ENCODE measurements at regions not wholly inside any gene's neighbourhood (a gene's known extent, or its start where the extent isn't known, plus 50 kb on each side); places are given as distances from the start of the nearest gene placed in this dataset.

GRCh38 chr16:62596584-62596983 lies 560.3 kb upstream of the CDH8 start:
- Histone ChIP-seq H3K9ac (ENCODE audit: low read depth, low read length) (no peak overlapping the region), H3K36me3 (ENCODE audit: insufficient read depth, low read length) (no peaks in the 10 kb centered on the region), H3K4me3 (ENCODE audit: low read length) (no peak overlapping the region), H3K4me1 (ENCODE audit: control insufficient read depth, insufficient read depth, low read length) (no peaks in the 10 kb centered on the region), H3K9me3 (replicated peaks; ENCODE audit: low read length) (no peaks in the 10 kb centered on the region), H3K4me2 (ENCODE audit: low read length) (no peak overlapping the region), H3K27me3 (ENCODE audit: control insufficient read depth, insufficient read depth, low read length) (no peaks in the 10 kb centered on the region)

- no peak overlapping the region for H3K4me2 ChIP-seq (ENCODE audit: low read length)
These were observed 559.9 kb upstream of the CDH8 start for GRCh38 chr16:62596125-62596524.

DNA sequence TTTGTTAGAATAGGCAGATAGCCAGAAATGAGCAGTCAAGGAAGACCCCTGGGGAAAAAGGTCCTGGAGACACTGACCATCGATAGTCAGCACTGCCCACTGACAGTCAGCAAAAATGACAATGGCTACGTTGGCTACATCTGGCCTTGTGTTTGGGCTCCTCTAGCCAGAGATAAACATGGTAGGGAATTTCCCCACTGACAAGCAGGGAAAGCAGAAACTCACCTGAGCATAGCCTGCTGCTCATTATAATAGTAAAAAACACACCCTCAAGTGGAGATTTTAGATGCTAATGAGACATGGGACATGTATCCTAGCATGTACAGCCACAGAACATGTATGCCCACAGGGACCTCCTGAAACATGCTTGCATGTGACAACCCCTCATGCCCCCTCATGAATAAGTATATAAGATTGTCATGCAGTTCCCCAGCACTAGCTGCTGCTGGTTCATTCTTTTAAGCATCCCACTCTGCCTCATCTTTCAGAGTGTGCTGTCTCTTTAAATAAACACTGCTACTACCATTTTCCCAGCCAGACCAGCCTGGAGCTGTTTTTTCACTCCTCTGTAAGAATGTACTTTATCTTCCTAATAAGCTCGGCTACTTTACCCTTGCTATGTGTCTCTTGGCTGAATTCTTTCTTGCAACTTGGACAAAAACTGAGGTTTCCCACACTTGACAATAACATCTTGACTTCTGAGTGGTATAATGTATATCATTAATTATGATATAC lies 550.1 kb upstream of the CDH8 start:
- H3K36me3 ChIP-seq (ENCODE audit: insufficient read depth, low read length) = no peaks in the 10 kb centered on the region
- H3K9me3 ChIP-seq (replicated peaks; ENCODE audit: low read length) = peaks cover 6% of the 10 kb centered on the region
- H3K27me3 ChIP-seq (ENCODE audit: control insufficient read depth, insufficient read depth, low read length) = no peaks in the 10 kb centered on the region
- no peak overlapping the region for H3K4me3 ChIP-seq (ENCODE audit: low read length)
- H3K4me1 ChIP-seq (ENCODE audit: control insufficient read depth, insufficient read depth, low read length) = no peaks in the 10 kb centered on the region
- no peak overlapping the region for H3K4me2 ChIP-seq (ENCODE audit: low read length)
- no peak overlapping the region for H3K9ac ChIP-seq (ENCODE audit: low read depth, low read length)

More at GRCh38 chr16:62596125-62596524, 559.9 kb upstream of the CDH8 start:
- Histone ChIP-seq H3K36me3 (ENCODE audit: insufficient read depth, low read length) (no peaks in the 10 kb centered on the region), H3K4me1 (ENCODE audit: control insufficient read depth, insufficient read depth, low read length) (no peaks in the 10 kb centered on the region), H3K9me3 (replicated peaks; ENCODE audit: low read length) (no peaks in the 10 kb centered on the region), H3K27me3 (ENCODE audit: control insufficient read depth, insufficient read depth, low read length) (no peaks in the 10 kb centered on the region), H3K9ac (ENCODE audit: low read depth, low read length) (no peak overlapping the region), H3K4me3 (ENCODE audit: low read length) (no peak overlapping the region)

DNA sequence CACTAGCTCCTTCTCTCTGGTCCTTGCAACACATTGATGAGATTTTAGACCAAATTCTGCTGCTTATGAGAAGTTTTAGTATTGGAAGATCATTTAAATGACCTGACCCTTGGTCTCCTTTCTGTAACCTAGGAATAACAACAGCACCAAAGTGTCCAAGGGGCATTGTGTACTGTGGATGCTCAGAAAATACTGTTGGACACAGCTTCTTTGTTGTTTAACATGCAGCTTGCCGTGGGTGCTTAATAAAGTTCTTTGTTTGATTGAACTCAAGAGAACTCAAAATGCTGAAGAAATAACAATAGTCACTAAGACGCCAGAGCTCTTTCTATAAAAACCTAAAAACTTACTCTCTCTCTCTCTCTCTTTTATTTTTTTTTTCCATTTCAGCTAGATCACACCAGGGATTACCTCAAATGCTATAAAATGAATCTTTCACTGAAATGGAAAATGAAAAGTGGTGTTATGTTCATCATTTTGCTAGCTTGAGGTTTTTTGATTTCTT lies 548.9 kb upstream of the CDH8 start:
- no peaks in the 10 kb centered on the region for H3K27me3 ChIP-seq (ENCODE audit: control insufficient read depth, insufficient read depth, low read length)
- no peaks in the 10 kb centered on the region for H3K36me3 ChIP-seq (ENCODE audit: insufficient read depth, low read length)
- H3K4me3 ChIP-seq (ENCODE audit: low read length) = no peak overlapping the region
- no peak overlapping the region for H3K4me2 ChIP-seq (ENCODE audit: low read length)
- H3K9me3 ChIP-seq (replicated peaks; ENCODE audit: low read length) = peaks cover 9% of the 10 kb centered on the region
- no peaks in the 10 kb centered on the region for H3K4me1 ChIP-seq (ENCODE audit: control insufficient read depth, insufficient read depth, low read length)
- no peak overlapping the region for H3K9ac ChIP-seq (ENCODE audit: low read depth, low read length)

DNA sequence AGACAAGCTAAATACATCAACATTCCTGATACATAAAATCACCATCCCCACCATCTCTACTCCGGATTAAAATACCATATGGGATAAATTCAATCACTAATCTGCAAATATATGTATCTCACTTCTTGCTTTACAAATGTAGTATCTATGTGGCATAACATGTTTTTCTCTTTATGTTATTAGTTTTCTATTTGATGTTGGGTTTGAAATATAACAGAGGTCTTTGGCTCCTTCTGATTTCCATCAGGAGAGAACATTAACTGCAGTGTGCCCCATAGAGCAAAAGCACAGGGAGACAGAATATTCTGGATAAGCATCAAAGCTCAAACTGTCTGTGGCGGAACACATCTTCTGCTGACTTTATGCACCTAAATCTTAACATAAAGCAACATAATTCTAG lies 547.2 kb upstream of the CDH8 start:
- Histone ChIP-seq H3K27me3 (ENCODE audit: control insufficient read depth, insufficient read depth, low read length) (no peaks in the 10 kb centered on the region), H3K36me3 (ENCODE audit: insufficient read depth, low read length) (no peaks in the 10 kb centered on the region), H3K4me3 (ENCODE audit: low read length) (no peak overlapping the region), H3K9me3 (replicated peaks; ENCODE audit: low read length) (peaks cover 9% of the 10 kb centered on the region), H3K4me1 (ENCODE audit: control insufficient read depth, insufficient read depth, low read length) (no peaks in the 10 kb centered on the region), H3K4me2 (ENCODE audit: low read length) (no peak overlapping the region), H3K9ac (ENCODE audit: low read depth, low read length) (no peak overlapping the region)

- Histone ChIP-seq H3K9ac (ENCODE audit: low read depth, low read length) (no peak overlapping the region), H3K27me3 (ENCODE audit: control insufficient read depth, insufficient read depth, low read length) (no peaks in the 10 kb centered on the region), H3K9me3 (replicated peaks; ENCODE audit: low read length) (peaks cover 5% of the 10 kb centered on the region), H3K36me3 (ENCODE audit: insufficient read depth, low read length) (no peaks in the 10 kb centered on the region), H3K4me3 (ENCODE audit: low read length) (no peak overlapping the region), H3K4me1 (ENCODE audit: control insufficient read depth, insufficient read depth, low read length) (no peaks in the 10 kb centered on the region), H3K4me2 (ENCODE audit: low read length) (no peak overlapping the region)
These were observed 537.2 kb upstream of the CDH8 start for GRCh38 chr16:62573466-62573865.

GRCh38 chr16:62568926-62569325 lies 532.7 kb upstream of the CDH8 start:
- Histone ChIP-seq H3K9me3 (replicated peaks; ENCODE audit: low read length) (peaks cover 13% of the 10 kb centered on the region), H3K9ac (ENCODE audit: low read depth, low read length) (no peak overlapping the region), H3K4me2 (ENCODE audit: low read length) (no peak overlapping the region), H3K4me3 (ENCODE audit: low read length) (no peak overlapping the region), H3K27me3 (ENCODE audit: control insufficient read depth, insufficient read depth, low read length) (no peaks in the 10 kb centered on the region), H3K4me1 (ENCODE audit: control insufficient read depth, insufficient read depth, low read length) (no peaks in the 10 kb centered on the region), H3K36me3 (ENCODE audit: insufficient read depth, low read length) (no peaks in the 10 kb centered on the region)

DNA sequence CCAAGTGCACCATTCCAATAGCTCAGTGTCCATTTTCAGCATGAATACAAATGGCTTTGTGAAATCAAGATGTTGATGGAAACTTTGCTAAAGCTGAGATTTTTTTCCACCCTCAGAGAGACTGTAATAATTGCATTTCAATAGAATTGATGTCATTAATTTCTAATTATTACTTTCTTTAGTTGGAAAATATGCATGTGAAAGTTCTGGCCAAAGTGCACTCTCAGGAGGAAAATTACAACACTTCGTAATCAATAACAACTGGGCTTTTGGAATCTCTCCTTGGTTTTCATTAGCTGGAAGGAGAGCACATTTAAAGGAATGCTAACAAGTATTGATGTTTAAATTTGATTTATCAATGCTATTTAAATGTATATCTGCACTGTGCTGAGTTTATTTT lies 529.5 kb upstream of the CDH8 start:
- Histone ChIP-seq H3K9me3 (replicated peaks; ENCODE audit: low read length) (peaks cover 11% of the 10 kb centered on the region), H3K4me1 (ENCODE audit: control insufficient read depth, insufficient read depth, low read length) (no peaks in the 10 kb centered on the region), H3K9ac (ENCODE audit: low read depth, low read length) (no peak overlapping the region), H3K27me3 (ENCODE audit: control insufficient read depth, insufficient read depth, low read length) (no peaks in the 10 kb centered on the region), H3K36me3 (ENCODE audit: insufficient read depth, low read length) (no peaks in the 10 kb centered on the region), H3K4me2 (ENCODE audit: low read length) (no peak overlapping the region), H3K4me3 (ENCODE audit: low read length) (no peak overlapping the region)

- peaks cover 8% of the 10 kb centered on the region for H3K9me3 ChIP-seq (replicated peaks; ENCODE audit: low read length)
- no peaks in the 10 kb centered on the region for H3K36me3 ChIP-seq (ENCODE audit: insufficient read depth, low read length)
- H3K9ac ChIP-seq (ENCODE audit: low read depth, low read length) = no peak overlapping the region
- H3K27me3 ChIP-seq (ENCODE audit: control insufficient read depth, insufficient read depth, low read length) = no peaks in the 10 kb centered on the region
- H3K4me1 ChIP-seq (ENCODE audit: control insufficient read depth, insufficient read depth, low read length) = no peaks in the 10 kb centered on the region
- H3K4me3 ChIP-seq (ENCODE audit: low read length) = no peak overlapping the region
- H3K4me2 ChIP-seq (ENCODE audit: low read length) = no peak overlapping the region
These were observed 528.1 kb upstream of the CDH8 start for GRCh38 chr16:62564291-62564690.

DNA sequence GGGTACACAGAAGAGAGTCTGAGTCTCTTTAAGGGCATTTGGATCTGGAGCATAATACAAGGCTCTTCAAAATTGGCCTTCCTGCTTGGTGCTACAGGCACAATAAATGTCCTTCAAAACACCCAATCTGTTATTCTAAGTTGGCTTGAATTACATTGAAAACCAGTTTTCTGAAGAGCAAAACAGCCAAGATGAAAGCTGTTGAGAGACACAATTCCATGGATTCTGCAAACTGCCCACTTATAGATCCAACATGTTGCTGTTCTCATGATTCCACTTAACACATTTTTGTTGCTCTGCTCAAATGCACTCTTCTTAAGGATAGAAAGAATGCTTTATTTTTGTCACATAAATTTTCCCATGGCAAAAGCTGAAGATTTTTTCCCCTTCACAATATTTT lies 525.9 kb upstream of the CDH8 start:
- peaks cover 5% of the 10 kb centered on the region for H3K9me3 ChIP-seq (replicated peaks; ENCODE audit: low read length)
- H3K4me1 ChIP-seq (ENCODE audit: control insufficient read depth, insufficient read depth, low read length) = no peaks in the 10 kb centered on the region
- H3K9ac ChIP-seq (ENCODE audit: low read depth, low read length) = no peak overlapping the region
- no peak overlapping the region for H3K4me3 ChIP-seq (ENCODE audit: low read length)
- H3K36me3 ChIP-seq (ENCODE audit: insufficient read depth, low read length) = no peaks in the 10 kb centered on the region
- H3K27me3 ChIP-seq (ENCODE audit: control insufficient read depth, insufficient read depth, low read length) = no peaks in the 10 kb centered on the region
- no peak overlapping the region for H3K4me2 ChIP-seq (ENCODE audit: low read length)

DNA sequence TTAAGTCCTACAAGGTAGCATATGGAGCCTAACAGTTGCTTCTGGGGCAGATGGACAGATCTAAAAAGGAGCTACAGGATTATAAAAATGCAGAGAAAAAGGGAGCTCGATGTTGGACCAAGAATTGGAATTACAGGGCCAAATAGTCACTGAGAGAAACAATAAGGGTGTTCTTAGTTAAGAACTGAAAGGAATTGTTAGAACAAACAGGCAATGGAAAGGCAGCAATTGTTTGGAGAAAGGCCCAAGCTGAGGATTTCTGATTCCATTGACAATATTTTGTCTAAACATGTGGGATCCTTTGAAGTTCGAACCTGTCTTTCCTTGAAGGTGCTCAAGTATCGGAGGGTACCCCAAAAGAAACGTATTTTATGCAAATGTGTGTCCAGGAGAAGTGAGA lies 513.6 kb upstream of the CDH8 start:
- no peak overlapping the region for H3K4me3 ChIP-seq (ENCODE audit: low read length)
- no peaks in the 10 kb centered on the region for H3K36me3 ChIP-seq (ENCODE audit: insufficient read depth, low read length)
- no peaks in the 10 kb centered on the region for H3K4me1 ChIP-seq (ENCODE audit: control insufficient read depth, insufficient read depth, low read length)
- no peak overlapping the region for H3K9ac ChIP-seq (ENCODE audit: low read depth, low read length)
- H3K9me3 ChIP-seq (replicated peaks; ENCODE audit: low read length) = no peaks in the 10 kb centered on the region
- no peak overlapping the region for H3K4me2 ChIP-seq (ENCODE audit: low read length)
- H3K27me3 ChIP-seq (ENCODE audit: control insufficient read depth, insufficient read depth, low read length) = no peaks in the 10 kb centered on the region

GRCh38 chr16:62548095-62548494 lies 511.9 kb upstream of the CDH8 start:
- Histone ChIP-seq H3K36me3 (ENCODE audit: insufficient read depth, low read length) (no peaks in the 10 kb centered on the region), H3K4me2 (ENCODE audit: low read length) (no peak overlapping the region), H3K4me3 (ENCODE audit: low read length) (no peak overlapping the region), H3K27me3 (ENCODE audit: control insufficient read depth, insufficient read depth, low read length) (no peaks in the 10 kb centered on the region), H3K9me3 (replicated peaks; ENCODE audit: low read length) (no peaks in the 10 kb centered on the region), H3K9ac (ENCODE audit: low read depth, low read length) (no peak overlapping the region), H3K4me1 (ENCODE audit: control insufficient read depth, insufficient read depth, low read length) (no peaks in the 10 kb centered on the region)
